ENCODE measurements at regions not wholly inside any gene's neighbourhood (a gene's known extent, or its start where the extent isn't known, plus 50 kb on each side); places are given as distances from the start of the nearest gene placed in this dataset.

GRCh38 chr7:23907012-23907411 lies 197.0 kb downstream of the STK31 start:
- no peaks in the 10 kb centered on the region for H3K9me3 ChIP-seq (ENCODE audit: control insufficient read depth in 1 of 2, low read length in 2 of 2)
- H3K36me3 ChIP-seq (ENCODE audit: control insufficient read depth in 1 of 2, insufficient read depth in 2 of 2, low read length in 2 of 2), result no peaks in the 10 kb centered on the region
- H3K27ac ChIP-seq (ENCODE audit: low read depth, low read length), result no peak overlapping the region
- no peaks in the 10 kb centered on the region for H3K4me1 ChIP-seq (ENCODE audit: control insufficient read depth in 1 of 2, insufficient read depth in 2 of 2, low read length in 2 of 2)
- H3K9ac ChIP-seq (ENCODE audit: low read depth in 1 of 2, low read length in 2 of 2), result no peak overlapping the region
- no peaks in the 10 kb centered on the region for H3K27me3 ChIP-seq (ENCODE audit: control insufficient read depth in 1 of 2, insufficient read depth in 2 of 2, low read length in 2 of 2)
- no peak overlapping the region for H3K4me3 ChIP-seq (ENCODE audit: low read depth in 1 of 2, low read length in 2 of 2)

- H3K4me1 ChIP-seq (ENCODE audit: control insufficient read depth in 1 of 2, insufficient read depth in 2 of 2, low read length in 2 of 2), result no peaks in the 10 kb centered on the region
Observed at GRCh38 chr7:23909426-23909825, 199.4 kb downstream of the STK31 start.

GRCh38 chr7:23912065-23912464 lies 202.0 kb downstream of the STK31 start:
- Histone ChIP-seq H3K27ac (ENCODE audit: low read depth, low read length) (no peak overlapping the region), H3K9me3 (ENCODE audit: control insufficient read depth in 1 of 2, low read length in 2 of 2) (no peaks in the 10 kb centered on the region), H3K9ac (ENCODE audit: low read depth in 1 of 2, low read length in 2 of 2) (no peak overlapping the region), H3K27me3 (ENCODE audit: control insufficient read depth in 1 of 2, insufficient read depth in 2 of 2, low read length in 2 of 2) (no peaks in the 10 kb centered on the region), H3K4me3 (ENCODE audit: low read depth in 1 of 2, low read length in 2 of 2) (no peak overlapping the region), H3K4me1 (ENCODE audit: control insufficient read depth in 1 of 2, insufficient read depth in 2 of 2, low read length in 2 of 2) (no peaks in the 10 kb centered on the region), H3K36me3 (ENCODE audit: control insufficient read depth in 1 of 2, insufficient read depth in 2 of 2, low read length in 2 of 2) (no peaks in the 10 kb centered on the region)

More at GRCh38 chr7:23909426-23909825, 199.4 kb downstream of the STK31 start:
- Histone ChIP-seq H3K27ac (ENCODE audit: low read depth, low read length) (no peak overlapping the region), H3K27me3 (ENCODE audit: control insufficient read depth in 1 of 2, insufficient read depth in 2 of 2, low read length in 2 of 2) (no peaks in the 10 kb centered on the region), H3K9ac (ENCODE audit: low read depth in 1 of 2, low read length in 2 of 2) (no peak overlapping the region), H3K4me3 (ENCODE audit: low read depth in 1 of 2, low read length in 2 of 2) (no peak overlapping the region), H3K36me3 (ENCODE audit: control insufficient read depth in 1 of 2, insufficient read depth in 2 of 2, low read length in 2 of 2) (no peaks in the 10 kb centered on the region), H3K9me3 (ENCODE audit: control insufficient read depth in 1 of 2, low read length in 2 of 2) (no peaks in the 10 kb centered on the region)

- H3K4me3 ChIP-seq (ENCODE audit: low read depth in 1 of 2, low read length in 2 of 2), result no peak overlapping the region
- H3K9ac ChIP-seq (ENCODE audit: low read depth in 1 of 2, low read length in 2 of 2), result no peak overlapping the region
- H3K27ac ChIP-seq (ENCODE audit: low read depth, low read length), result no peak overlapping the region
- H3K36me3 ChIP-seq (ENCODE audit: control insufficient read depth in 1 of 2, insufficient read depth in 2 of 2, low read length in 2 of 2), result no peaks in the 10 kb centered on the region
- H3K9me3 ChIP-seq (ENCODE audit: control insufficient read depth in 1 of 2, low read length in 2 of 2), result no peaks in the 10 kb centered on the region
- H3K27me3 ChIP-seq (ENCODE audit: control insufficient read depth in 1 of 2, insufficient read depth in 2 of 2, low read length in 2 of 2), result no peaks in the 10 kb centered on the region
- no peaks in the 10 kb centered on the region for H3K4me1 ChIP-seq (ENCODE audit: control insufficient read depth in 1 of 2, insufficient read depth in 2 of 2, low read length in 2 of 2)
Observed at GRCh38 chr7:23913016-23913415, 203.0 kb downstream of the STK31 start.

- Histone ChIP-seq H3K27me3 (ENCODE audit: control insufficient read depth in 1 of 2, insufficient read depth in 2 of 2, low read length in 2 of 2) (no peaks in the 10 kb centered on the region), H3K27ac (ENCODE audit: low read depth, low read length) (no peak overlapping the region), H3K9me3 (ENCODE audit: control insufficient read depth in 1 of 2, low read length in 2 of 2) (no peaks in the 10 kb centered on the region), H3K4me3 (ENCODE audit: low read depth in 1 of 2, low read length in 2 of 2) (no peak overlapping the region), H3K4me1 (ENCODE audit: control insufficient read depth in 1 of 2, insufficient read depth in 2 of 2, low read length in 2 of 2) (no peaks in the 10 kb centered on the region), H3K9ac (ENCODE audit: low read depth in 1 of 2, low read length in 2 of 2) (no peak overlapping the region), H3K36me3 (ENCODE audit: control insufficient read depth in 1 of 2, insufficient read depth in 2 of 2, low read length in 2 of 2) (no peaks in the 10 kb centered on the region)
Observed at GRCh38 chr7:23915236-23915635, 205.2 kb downstream of the STK31 start.

- Histone ChIP-seq H3K9me3 (ENCODE audit: control insufficient read depth in 1 of 2, low read length in 2 of 2) (no peaks in the 10 kb centered on the region), H3K9ac (ENCODE audit: low read depth in 1 of 2, low read length in 2 of 2) (no peak overlapping the region), H3K4me1 (ENCODE audit: control insufficient read depth in 1 of 2, insufficient read depth in 2 of 2, low read length in 2 of 2) (no peaks in the 10 kb centered on the region), H3K4me3 (ENCODE audit: low read depth in 1 of 2, low read length in 2 of 2) (no peak overlapping the region), H3K27me3 (ENCODE audit: control insufficient read depth in 1 of 2, insufficient read depth in 2 of 2, low read length in 2 of 2) (no peaks in the 10 kb centered on the region), H3K27ac (ENCODE audit: low read depth, low read length) (no peak overlapping the region), H3K36me3 (ENCODE audit: control insufficient read depth in 1 of 2, insufficient read depth in 2 of 2, low read length in 2 of 2) (no peaks in the 10 kb centered on the region)
Observed at GRCh38 chr7:23918286-23918685, 208.3 kb downstream of the STK31 start.

GRCh38 chr7:23918856-23919255 lies 208.8 kb downstream of the STK31 start:
- H3K27me3 ChIP-seq (ENCODE audit: control insufficient read depth in 1 of 2, insufficient read depth in 2 of 2, low read length in 2 of 2), result no peaks in the 10 kb centered on the region
- H3K4me1 ChIP-seq (ENCODE audit: control insufficient read depth in 1 of 2, insufficient read depth in 2 of 2, low read length in 2 of 2), result no peaks in the 10 kb centered on the region
- H3K9me3 ChIP-seq (ENCODE audit: control insufficient read depth in 1 of 2, low read length in 2 of 2), result no peaks in the 10 kb centered on the region
- no peaks in the 10 kb centered on the region for H3K36me3 ChIP-seq (ENCODE audit: control insufficient read depth in 1 of 2, insufficient read depth in 2 of 2, low read length in 2 of 2)
- no peak overlapping the region for H3K27ac ChIP-seq (ENCODE audit: low read depth, low read length)
- H3K9ac ChIP-seq (ENCODE audit: low read depth in 1 of 2, low read length in 2 of 2), result no peak overlapping the region
- no peak overlapping the region for H3K4me3 ChIP-seq (ENCODE audit: low read depth in 1 of 2, low read length in 2 of 2)

GRCh38 chr7:23925088-23925487 lies 215.1 kb downstream of the STK31 start:
- Histone ChIP-seq H3K9me3 (ENCODE audit: control insufficient read depth in 1 of 2, low read length in 2 of 2) (no peaks in the 10 kb centered on the region), H3K4me1 (ENCODE audit: control insufficient read depth in 1 of 2, insufficient read depth in 2 of 2, low read length in 2 of 2) (no peaks in the 10 kb centered on the region), H3K4me3 (ENCODE audit: low read depth in 1 of 2, low read length in 2 of 2) (no peak overlapping the region), H3K27me3 (ENCODE audit: control insufficient read depth in 1 of 2, insufficient read depth in 2 of 2, low read length in 2 of 2) (no peaks in the 10 kb centered on the region), H3K36me3 (ENCODE audit: control insufficient read depth in 1 of 2, insufficient read depth in 2 of 2, low read length in 2 of 2) (no peaks in the 10 kb centered on the region), H3K9ac (ENCODE audit: low read depth in 1 of 2, low read length in 2 of 2) (no peak overlapping the region), H3K27ac (ENCODE audit: low read depth, low read length) (no peak overlapping the region)

GRCh38 chr7:23927709-23928417 lies 217.8 kb downstream of the STK31 start:
- Histone ChIP-seq H3K27ac (ENCODE audit: low read depth, low read length) (no peak overlapping the region), H3K36me3 (ENCODE audit: control insufficient read depth in 1 of 2, insufficient read depth in 2 of 2, low read length in 2 of 2) (no peaks in the 10 kb centered on the region), H3K9me3 (ENCODE audit: control insufficient read depth in 1 of 2, low read length in 2 of 2) (no peaks in the 10 kb centered on the region), H3K9ac (ENCODE audit: low read depth in 1 of 2, low read length in 2 of 2) (no peak overlapping the region), H3K4me3 (ENCODE audit: low read depth in 1 of 2, low read length in 2 of 2) (no peak overlapping the region), H3K27me3 (ENCODE audit: control insufficient read depth in 1 of 2, insufficient read depth in 2 of 2, low read length in 2 of 2) (no peaks in the 10 kb centered on the region), H3K4me1 (ENCODE audit: control insufficient read depth in 1 of 2, insufficient read depth in 2 of 2, low read length in 2 of 2) (no peaks in the 10 kb centered on the region)

GRCh38 chr7:23928418-23928775 lies 218.4 kb downstream of the STK31 start:
- Histone ChIP-seq H3K27ac (ENCODE audit: low read depth, low read length) (no peak overlapping the region), H3K27me3 (ENCODE audit: control insufficient read depth in 1 of 2, insufficient read depth in 2 of 2, low read length in 2 of 2) (no peaks in the 10 kb centered on the region), H3K4me3 (ENCODE audit: low read depth in 1 of 2, low read length in 2 of 2) (no peak overlapping the region), H3K36me3 (ENCODE audit: control insufficient read depth in 1 of 2, insufficient read depth in 2 of 2, low read length in 2 of 2) (no peaks in the 10 kb centered on the region), H3K9me3 (ENCODE audit: control insufficient read depth in 1 of 2, low read length in 2 of 2) (no peaks in the 10 kb centered on the region), H3K4me1 (ENCODE audit: control insufficient read depth in 1 of 2, insufficient read depth in 2 of 2, low read length in 2 of 2) (no peaks in the 10 kb centered on the region), H3K9ac (ENCODE audit: low read depth in 1 of 2, low read length in 2 of 2) (no peak overlapping the region)

GRCh38 chr7:23930312-23930711 lies 220.3 kb downstream of the STK31 start:
- H3K4me1 ChIP-seq (ENCODE audit: control insufficient read depth in 1 of 2, insufficient read depth in 2 of 2, low read length in 2 of 2), result no peaks in the 10 kb centered on the region
- H3K36me3 ChIP-seq (ENCODE audit: control insufficient read depth in 1 of 2, insufficient read depth in 2 of 2, low read length in 2 of 2), result no peaks in the 10 kb centered on the region
- H3K4me3 ChIP-seq (ENCODE audit: low read depth in 1 of 2, low read length in 2 of 2), result no peak overlapping the region
- no peak overlapping the region for H3K27ac ChIP-seq (ENCODE audit: low read depth, low read length)
- H3K9ac ChIP-seq (ENCODE audit: low read depth in 1 of 2, low read length in 2 of 2), result no peak overlapping the region
- H3K9me3 ChIP-seq (ENCODE audit: control insufficient read depth in 1 of 2, low read length in 2 of 2), result no peaks in the 10 kb centered on the region
- no peaks in the 10 kb centered on the region for H3K27me3 ChIP-seq (ENCODE audit: control insufficient read depth in 1 of 2, insufficient read depth in 2 of 2, low read length in 2 of 2)

Data from duodenal mucosa (tissue), 2 donors.